Naive thymus-derived CD4-positive, alpha-beta T cell (primary cell): ENCODE measurements at regions not wholly inside any gene's neighbourhood (a gene's known extent, or its start where the extent isn't known, plus 50 kb on each side); places are given as distances from the start of the nearest gene placed in this dataset.

ENCODE experiments used
- ATAC-seq: fragments of 150-1000 bp; cut with Tn5 transposase; 2 replicates; pipeline ENCODE4 v1.10.0; 2021; ENCODE audit warnings: mild to moderate bottlenecking, moderate library complexity
- CTCF ChIA-PET: fragments of 350-600 bp; sonication (Branson Sonifier 250); formaldehyde crosslinking; loops from one replicate; lab custom pipeline; 2021; ENCODE audit warnings: antibody characterized with exemption; lab: Charles Lee
- POLR2A ChIA-PET: fragments of 350-600 bp; sonication (Branson Sonifier 250); formaldehyde crosslinking; loops from one replicate; lab custom pipeline; 2021; ENCODE audit warnings: antibody characterized with exemption, inconsistent platforms; lab: Charles Lee
- DNase-seq, 9 donors: peaks; one replicate each; pipeline versions ENCODE4 v3.0.0 to v3.0.0-alpha.2; 2020 to 2022; ENCODE audit warnings: mixed read lengths in 1 of 9
- H3K27ac ChIP-seq: one replicate; pipeline ENCODE4 v1.7.0; 2013; ENCODE audit warnings: mild to moderate bottlenecking, low read depth, low read length, moderate library complexity
- H3K27me3 ChIP-seq, 2 donors: one replicate each; pipeline ENCODE4 v1.7.0; 2013; ENCODE audit warnings: low read length in 2 of 2, mild to moderate bottlenecking in 2 of 2, moderate library complexity in 2 of 2; ENCODE audit not compliant: control insufficient read depth in 2 of 2, insufficient read depth in 2 of 2
- H3K36me3 ChIP-seq, 3 experiments: 1 replicate in 2 of 3; 2 replicates in 1 of 3; pipeline ENCODE4 v1.7.0; 2013; ENCODE audit warnings: low read length in 3 of 3, mild to moderate bottlenecking in 3 of 3, moderate library complexity in 1 of 3; ENCODE audit not compliant: insufficient read depth in 3 of 3, control insufficient read depth in 2 of 3
- H3K4me1 ChIP-seq, 2 donors: one replicate each; pipeline ENCODE4 v1.7.0; 2013; ENCODE audit warnings: low read length in 2 of 2, mild to moderate bottlenecking in 2 of 2, moderate library complexity in 1 of 2; ENCODE audit not compliant: control insufficient read depth in 2 of 2, insufficient read depth in 2 of 2
- H3K4me3 ChIP-seq: 2 replicates; pipeline ENCODE4 v1.7.0; 2013; ENCODE audit warnings: mild to moderate bottlenecking, low read length
- H3K9me3 ChIP-seq, 3 experiments: 1 replicate in 2 of 3; 2 replicates in 1 of 3; pipeline ENCODE4 v1.7.0; 2013; ENCODE audit warnings: low read length in 3 of 3; ENCODE audit not compliant: control insufficient read depth in 2 of 3
- H3K27ac Mint-ChIP-seq, 9 donors: one replicate each; pipeline ENCODE4 v1.8.0; 2020 to 2022; ENCODE audit warnings: mixed read lengths in 9 of 9, mild to moderate bottlenecking in 8 of 9, moderate library complexity in 5 of 9, inconsistent platforms in 2 of 9
- H3K27me3 Mint-ChIP-seq, 5 donors: one replicate each; pipeline ENCODE4 v1.8.0; 2021 to 2022; ENCODE audit warnings: mixed read lengths in 5 of 5, mild to moderate bottlenecking in 1 of 5
- H3K36me3 Mint-ChIP-seq, 5 donors: one replicate each; pipeline ENCODE4 v1.8.0; 2020 to 2022; ENCODE audit warnings: mixed read lengths in 5 of 5, mild to moderate bottlenecking in 3 of 5, inconsistent platforms in 1 of 5
- H3K4me1 Mint-ChIP-seq, 7 donors: one replicate each; pipeline ENCODE4 v1.8.0; 2020 to 2022; ENCODE audit warnings: mixed read lengths in 7 of 7, mild to moderate bottlenecking in 3 of 7, inconsistent platforms in 1 of 7
- H3K4me3 Mint-ChIP-seq, 10 donors: one replicate each; pipeline ENCODE4 v1.8.0; 2020 to 2022; ENCODE audit warnings: mild to moderate bottlenecking in 10 of 10, mixed read lengths in 10 of 10, moderate library complexity in 6 of 10, inconsistent platforms in 2 of 10
- H3K9me3 Mint-ChIP-seq, 11 donors: one replicate each; pipeline ENCODE4 v1.8.0; 2020 to 2022; ENCODE audit warnings: mixed read lengths in 11 of 11, mild to moderate bottlenecking in 4 of 11, inconsistent platforms in 1 of 11, moderate library complexity in 1 of 11
- intact Hi-C, 2 donors: fragments of 100-400 bp; cut with micrococcal nuclease; formaldehyde crosslinking; loops; one replicate each; pipeline ENCODE4 v1.15.1; 2023

DNA sequence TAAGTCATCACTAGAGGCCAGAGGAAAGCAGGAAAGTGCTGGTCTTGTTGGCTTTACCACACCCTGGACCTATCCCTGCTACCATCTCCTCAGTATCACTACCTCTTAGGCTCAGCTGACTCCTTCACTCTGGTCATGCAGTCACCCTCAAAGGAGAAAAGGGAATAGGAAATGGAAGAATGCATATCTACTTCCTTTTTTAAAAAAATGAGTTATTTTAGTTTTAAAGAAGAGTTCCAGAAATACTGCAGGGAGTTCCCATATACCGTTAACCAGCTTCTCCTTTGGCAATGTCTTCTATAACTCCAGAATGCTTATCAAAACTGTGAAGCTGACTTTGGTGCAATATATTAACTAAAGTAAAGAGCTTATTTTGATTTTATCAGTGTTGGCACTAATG is 688.6 kb downstream of the DIPK2A start:
- no peaks in the 10 kb centered on the region for H3K4me1 Mint-ChIP-seq
- CTCF ChIA-PET: no interaction called here
- no peaks in the 10 kb centered on the region for H3K9me3 ChIP-seq

DNA sequence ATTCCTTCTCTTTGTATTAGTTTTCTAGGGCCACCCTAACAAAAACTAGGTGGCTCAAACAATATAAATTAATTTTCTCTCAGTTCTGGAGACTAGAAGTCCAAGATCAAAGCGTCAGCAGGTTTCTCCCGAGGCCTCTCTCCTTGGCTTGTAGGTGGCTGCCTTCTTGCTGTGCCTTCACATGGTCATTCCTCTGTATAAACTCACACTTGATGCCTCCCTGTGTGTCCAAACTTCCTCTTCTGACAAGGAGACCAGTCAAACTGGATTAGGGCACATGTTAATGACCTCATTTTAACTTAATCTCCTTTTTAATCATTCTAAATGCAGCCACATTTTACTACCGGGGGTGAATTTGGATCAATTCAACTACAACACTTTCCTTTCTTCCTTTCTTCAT is 691.1 kb downstream of the DIPK2A start:
- no peak overlapping the region for H3K27ac Mint-ChIP-seq
- H3K9me3 Mint-ChIP-seq: peaks cover 0 to 30% (median 10%) of the 10 kb centered on the region in 11 donors
- Histone ChIP-seq H3K9me3 (no peaks in the 10 kb centered on the region), H3K4me3 (no peak overlapping the region), H3K27ac (no peak overlapping the region), H3K4me1 (no peaks in the 10 kb centered on the region), H3K36me3 (no peaks in the 10 kb centered on the region), H3K27me3 (no peaks in the 10 kb centered on the region)
- CTCF ChIA-PET: no interaction called here
- POLR2A ChIA-PET: no interaction called here
- H3K4me3 Mint-ChIP-seq: no peak overlapping the region
- DNase-seq (no peak), ATAC-seq (no peak)
- H3K36me3 Mint-ChIP-seq: peaks cover 0 to 5% (median 0%) of the 10 kb centered on the region in 5 donors
- H3K27me3 Mint-ChIP-seq: no peaks in the 10 kb centered on the region
- intact Hi-C loops: no loop called here
- no peaks in the 10 kb centered on the region for H3K4me1 Mint-ChIP-seq

More for the DNA sequence above, 688.6 kb downstream of the DIPK2A start:
- Mint-ChIP-seq H3K9me3 (peaks cover 0 to 15% (median 4%) of the 10 kb centered on the region in 11 donors), H3K27ac (no peak overlapping the region), H3K27me3 (no peaks in the 10 kb centered on the region), H3K4me3 (no peak overlapping the region), H3K36me3 (no peaks in the 10 kb centered on the region)
- Histone ChIP-seq H3K36me3 (no peaks in the 10 kb centered on the region), H3K4me1 (no peaks in the 10 kb centered on the region), H3K4me3 (no peak overlapping the region), H3K27ac (no peak overlapping the region), H3K27me3 (no peaks in the 10 kb centered on the region)
- POLR2A ChIA-PET: no interaction called here
- ATAC-seq (no peak), DNase-seq (no peak)
- intact Hi-C loops: no loop called here

DNA sequence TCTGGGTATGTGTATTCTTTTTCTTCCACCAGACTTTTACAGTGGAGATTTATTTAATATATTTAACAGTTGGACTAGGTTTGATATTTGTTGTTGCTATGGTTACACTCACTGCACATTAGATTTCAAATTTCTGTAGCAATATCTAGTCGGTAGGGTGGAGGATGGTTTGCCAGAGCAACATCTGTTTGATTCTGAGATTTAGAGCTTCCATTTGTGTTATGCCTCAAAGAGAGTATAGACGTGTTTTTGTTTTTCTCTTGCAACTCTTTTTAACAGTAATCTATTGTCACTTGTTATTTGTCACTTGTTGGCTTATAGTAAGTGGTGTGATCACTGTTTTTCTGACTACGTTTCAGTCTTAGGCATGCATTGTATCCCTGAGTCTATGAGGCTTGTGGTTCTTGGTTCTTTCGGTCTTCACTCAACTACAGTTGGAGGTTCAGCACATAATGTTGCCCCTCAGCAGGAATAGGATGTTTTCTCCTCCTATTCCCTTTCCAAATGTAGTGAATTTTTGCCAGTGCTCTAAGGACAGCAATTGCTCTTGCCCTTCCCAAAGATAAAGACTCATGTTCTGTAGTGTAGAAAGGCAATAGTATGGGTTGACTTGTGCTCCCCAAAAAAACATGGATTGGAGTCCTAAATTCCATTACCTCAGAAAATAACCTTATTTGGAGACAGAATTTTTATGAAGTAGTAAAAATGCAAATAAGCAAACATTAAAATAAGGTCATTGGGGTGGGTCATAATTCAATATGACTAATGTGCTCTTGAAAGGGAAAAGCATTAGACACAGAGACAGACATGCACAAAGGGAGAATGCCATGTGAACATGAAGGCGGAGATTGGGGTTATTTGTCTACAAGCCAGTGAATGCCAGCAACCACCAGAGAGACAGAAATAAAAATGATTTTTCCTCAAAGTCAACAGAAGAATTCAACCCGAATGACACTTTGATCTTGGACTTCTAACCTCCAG is 692.1 kb downstream of the DIPK2A start:
- H3K27me3 Mint-ChIP-seq: no peaks in the 10 kb centered on the region

DNA sequence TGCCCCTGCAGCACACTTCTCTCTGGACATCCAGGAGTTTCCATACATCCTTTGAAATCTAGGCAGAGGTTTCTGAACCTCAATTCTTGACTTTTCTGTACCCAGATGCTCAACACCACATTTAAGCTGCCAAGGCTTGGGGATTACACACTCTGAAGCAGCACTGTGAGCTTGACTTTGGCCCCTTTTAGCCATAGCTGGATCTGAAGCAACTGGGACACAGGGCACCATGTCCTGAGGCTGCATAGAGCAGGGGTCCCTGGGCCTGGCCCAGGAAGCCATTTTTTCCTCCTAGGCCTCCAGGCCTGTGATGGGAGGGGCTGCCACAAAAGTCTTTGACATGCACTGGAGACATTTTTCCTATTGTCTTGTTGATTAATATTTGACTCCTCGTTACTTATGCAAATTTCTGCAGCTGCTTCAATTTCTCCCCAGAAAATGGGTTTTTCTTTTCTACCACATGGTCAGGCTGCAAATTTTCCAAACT is 694.0 kb downstream of the DIPK2A start:
- DNase-seq: no peak
- H3K36me3 Mint-ChIP-seq: peaks cover 0 to 5% (median 0%) of the 10 kb centered on the region in 5 donors
- POLR2A ChIA-PET: no interaction called here
- no peaks in the 10 kb centered on the region for H3K27me3 Mint-ChIP-seq
- Histone ChIP-seq H3K27me3 (no peaks in the 10 kb centered on the region), H3K9me3 (no peaks in the 10 kb centered on the region), H3K36me3 (no peaks in the 10 kb centered on the region), H3K27ac (no peak overlapping the region), H3K4me1 (no peaks in the 10 kb centered on the region), H3K4me3 (no peak overlapping the region)
- intact Hi-C loops: no loop called here
- H3K4me3 Mint-ChIP-seq: no peak overlapping the region
- CTCF ChIA-PET: no interaction called here
- ATAC-seq: no peak
- H3K9me3 Mint-ChIP-seq: peaks cover 0 to 30% (median 9%) of the 10 kb centered on the region in 11 donors
- H3K4me1 Mint-ChIP-seq: no peaks in the 10 kb centered on the region
- H3K27ac Mint-ChIP-seq: no peak overlapping the region

More for the DNA sequence above, 692.1 kb downstream of the DIPK2A start:
- DNase-seq (no peak), ATAC-seq (no peak)
- Mint-ChIP-seq H3K27ac (no peak overlapping the region), H3K9me3 (peaks cover 0 to 30% (median 10%) of the 10 kb centered on the region in 11 donors), H3K36me3 (peaks cover 0 to 5% (median 0%) of the 10 kb centered on the region in 5 donors), H3K4me3 (no peak overlapping the region), H3K4me1 (no peaks in the 10 kb centered on the region)
- POLR2A ChIA-PET: no interaction called here
- Histone ChIP-seq H3K4me1 (no peaks in the 10 kb centered on the region), H3K9me3 (no peaks in the 10 kb centered on the region), H3K36me3 (no peaks in the 10 kb centered on the region), H3K4me3 (no peak overlapping the region), H3K27me3 (no peaks in the 10 kb centered on the region), H3K27ac (no peak overlapping the region)
- intact Hi-C loops: no loop called here
- CTCF ChIA-PET: no interaction called here

DNA sequence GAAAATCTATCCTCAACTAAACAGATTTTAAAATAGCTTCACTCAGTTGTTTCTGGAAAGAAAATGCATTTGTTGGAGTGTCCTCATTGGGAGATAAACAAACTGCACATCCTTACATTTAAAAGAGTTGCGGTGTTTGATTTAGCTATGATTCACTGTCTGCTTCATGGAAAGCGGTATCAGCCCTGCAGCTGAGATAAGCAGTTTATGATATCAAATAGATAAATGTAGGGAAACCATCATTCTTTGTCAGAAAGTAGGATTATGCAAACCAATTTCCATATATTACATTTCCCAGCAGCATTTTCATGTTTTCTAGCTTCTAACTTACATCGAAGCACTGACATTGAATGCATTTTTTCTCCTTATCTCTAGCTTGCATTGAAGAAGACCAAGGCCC is 698.9 kb downstream of the DIPK2A start:
- Mint-ChIP-seq H3K27me3 (peaks cover 0 to 4% (median 0%) of the 10 kb centered on the region in 5 donors), H3K27ac (no peak overlapping the region), H3K9me3 (peaks cover 0 to 17% (median 7%) of the 10 kb centered on the region in 11 donors), H3K36me3 (peaks cover 0 to 5% (median 0%) of the 10 kb centered on the region in 5 donors), H3K4me3 (no peak overlapping the region), H3K4me1 (no peaks in the 10 kb centered on the region)
- no peaks in the 10 kb centered on the region for H3K36me3 ChIP-seq
- ATAC-seq (no peak), DNase-seq (no peak)
- no peaks in the 10 kb centered on the region for H3K9me3 ChIP-seq
- no peak overlapping the region for H3K27ac ChIP-seq
- ChIA-PET CTCF (no interaction called here), POLR2A (no interaction called here)
- no peaks in the 10 kb centered on the region for H3K27me3 ChIP-seq
- intact Hi-C loops: no loop called here
- no peak overlapping the region for H3K4me3 ChIP-seq
- no peaks in the 10 kb centered on the region for H3K4me1 ChIP-seq

DNA sequence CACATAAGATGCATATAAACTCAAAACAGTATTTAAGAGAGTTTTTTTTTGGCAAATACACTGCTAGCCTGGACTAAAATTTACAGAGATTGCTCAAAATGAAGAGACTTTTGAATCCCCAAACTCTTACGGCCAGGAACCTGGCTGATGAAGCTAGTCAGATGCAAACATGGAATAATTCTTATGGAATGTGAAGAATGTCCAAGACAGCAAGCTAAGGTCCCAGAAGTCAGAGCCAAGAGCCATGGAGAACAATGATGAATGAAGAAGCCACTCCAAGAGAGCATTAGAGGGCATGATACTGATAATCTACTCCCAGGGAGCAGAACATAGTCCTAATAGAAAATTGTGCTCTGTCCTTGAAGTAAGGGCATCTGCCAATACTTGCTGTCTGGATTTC is 705.5 kb downstream of the DIPK2A start:
- ATAC-seq: no peak
- no peak overlapping the region for H3K4me3 Mint-ChIP-seq
- CTCF ChIA-PET: interaction anchor here (0.5 to 0.6 kb wide), 2 partner anchors 16 to 113 kb away, joined by 3 to 4 read pairs; no protein-coding TSS in a partner anchor

More for the DNA sequence above, 705.5 kb downstream of the DIPK2A start:
- Mint-ChIP-seq H3K36me3 (no peaks in the 10 kb centered on the region), H3K27ac (no peak overlapping the region), H3K9me3 (no peaks in the 10 kb centered on the region), H3K4me1 (no peaks in the 10 kb centered on the region), H3K27me3 (peaks cover 0 to 4% (median 0%) of the 10 kb centered on the region in 5 donors)
- intact Hi-C loops: no loop called here
- Histone ChIP-seq H3K4me1 (no peaks in the 10 kb centered on the region), H3K27ac (no peak overlapping the region), H3K4me3 (no peak overlapping the region), H3K27me3 (no peaks in the 10 kb centered on the region), H3K9me3 (no peaks in the 10 kb centered on the region), H3K36me3 (no peaks in the 10 kb centered on the region)
- DNase-seq: no peak
- POLR2A ChIA-PET: no interaction called here
